ENCODE measurements at regions not wholly inside any gene's neighbourhood (a gene's known extent, or its start where the extent isn't known, plus 50 kb on each side); places are given as distances from the start of the nearest gene placed in this dataset.

- DNase-seq (ENCODE audit: low spot score in 2 of 2) = no peak
- TF ChIP-seq POLR2A (IDR thresholded peaks at IDR 0.05) = no peak
- no peak for TF ChIP-seq CTCF (IDR thresholded peaks at IDR 0.05)
- intact Hi-C loops (cut with DNase I; ENCODE audit: low total_unique reads) = no loop called here
- no peak overlapping the region for H3K4me3 ChIP-seq (ENCODE audit: low read depth, poor library complexity, severe bottlenecking)
These were observed 301.6 kb upstream of the DDX53 start for GRCh38 chrX:22698151-22698550.

- H3K4me3 ChIP-seq (ENCODE audit: low read depth, poor library complexity, severe bottlenecking) = no peak overlapping the region
- 44 to 62% methylated on average over 5 of the region's 5 CpGs for WGBS, 2 donors
- peak in 1 of 2 donors; percentile 15 for DNase-seq (ENCODE audit: low spot score in 2 of 2)
- intact Hi-C loops (cut with DNase I; ENCODE audit: low total_unique reads) = no loop called here
- TF ChIP-seq POLR2A (IDR thresholded peaks at IDR 0.05) (no peak), CTCF (IDR thresholded peaks at IDR 0.05) (no peak)
These were observed 300.1 kb upstream of the DDX53 start for GRCh38 chrX:22699581-22700091.

- 76 to 85% methylated on average over 5 of the region's 5 CpGs for WGBS, 2 donors
- intact Hi-C loops (cut with DNase I; ENCODE audit: low total_unique reads) = no loop called here
- DNase-seq (ENCODE audit: low spot score in 2 of 2) = no peak
- TF ChIP-seq POLR2A (IDR thresholded peaks at IDR 0.05) (no peak), CTCF (IDR thresholded peaks at IDR 0.05) (no peak)
- no peak overlapping the region for H3K4me3 ChIP-seq (ENCODE audit: low read depth, poor library complexity, severe bottlenecking)
These were observed 286.8 kb upstream of the DDX53 start for GRCh38 chrX:22712942-22713341.

GRCh38 chrX:22730542-22730941 is 269.2 kb upstream of the DDX53 start:
- WGBS, 2 donors = 76 to 91% methylated on average over 5 to 6 of the region's 6 CpGs
- DNase-seq (ENCODE audit: low spot score in 2 of 2) = no peak
- intact Hi-C loops (cut with DNase I; ENCODE audit: low total_unique reads) = no loop called here
- TF ChIP-seq POLR2A (IDR thresholded peaks at IDR 0.05) = no peak
- no peak for TF ChIP-seq CTCF (IDR thresholded peaks at IDR 0.05)
- no peak overlapping the region for H3K4me3 ChIP-seq (ENCODE audit: low read depth, poor library complexity, severe bottlenecking)

- 57 to 71% methylated on average over 2 of the region's 2 CpGs for WGBS, 2 donors
- no peak for TF ChIP-seq POLR2A (IDR thresholded peaks at IDR 0.05)
- intact Hi-C loops (cut with DNase I; ENCODE audit: low total_unique reads) = no loop called here
- no peak for DNase-seq (ENCODE audit: low spot score in 2 of 2)
- no peak overlapping the region for H3K4me3 ChIP-seq (ENCODE audit: low read depth, poor library complexity, severe bottlenecking)
These were observed 262.2 kb upstream of the DDX53 start for GRCh38 chrX:22737541-22737940.

- no peak overlapping the region for H3K4me3 ChIP-seq (ENCODE audit: low read depth, poor library complexity, severe bottlenecking)
- no peak for DNase-seq (ENCODE audit: low spot score in 2 of 2)
- 55 to 59% methylated on average over 3 of the region's 3 CpGs for WGBS, 2 donors
- intact Hi-C loops (cut with DNase I; ENCODE audit: low total_unique reads) = no loop called here
- TF ChIP-seq POLR2A (IDR thresholded peaks at IDR 0.05) (no peak), CTCF (IDR thresholded peaks at IDR 0.05) (no peak)
These were observed 260.5 kb upstream of the DDX53 start for GRCh38 chrX:22739276-22739675.

Measured in lower leg skin (tissue), 4 donors.